C4-2B (cell line): ENCODE measurements at regions not wholly inside any gene's neighbourhood (a gene's known extent, or its start where the extent isn't known, plus 50 kb on each side); places are given as distances from the start of the nearest gene placed in this dataset.

ENCODE experiments used
- H3K27ac ChIP-seq: fragments of 450-650 bp; 2 replicates; pipeline ENCODE4 v1.5.1; 2017
- ZFX ChIP-seq: fragments of 450-650 bp; IDR thresholded peaks from 2 replicates; pipeline ENCODE4 v1.6.1; 2017
- TF ChIP-seq, protein P1 (sequence below): fragments of 450-650 bp; conservative IDR thresholded peaks from 2 replicates; pipeline ENCODE4 v1.5.1; 2017; ENCODE audit warnings: mild to moderate bottlenecking

DNA sequence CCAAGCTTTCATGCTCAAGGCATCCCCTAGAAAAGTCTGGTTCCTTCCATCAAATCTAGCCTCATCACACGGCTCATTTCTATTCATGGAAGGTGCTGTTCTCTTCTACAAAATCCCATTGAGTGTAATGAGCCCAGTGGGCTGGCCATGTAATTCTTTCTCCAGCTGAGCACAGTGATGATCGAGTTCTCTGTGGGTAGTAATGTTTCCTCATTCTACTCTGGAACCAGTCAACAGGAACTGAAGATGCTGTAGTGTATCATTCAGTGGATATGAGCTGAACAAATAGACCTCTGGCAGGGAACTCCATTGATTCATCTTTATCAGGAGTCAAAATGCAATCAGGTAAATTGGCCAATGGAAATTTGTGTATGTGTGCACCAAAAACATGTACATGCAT, 149.2 kb downstream of the LRRC70 start:
- no peak for TF ChIP-seq ZFX
- TF ChIP-seq, protein P1, sequence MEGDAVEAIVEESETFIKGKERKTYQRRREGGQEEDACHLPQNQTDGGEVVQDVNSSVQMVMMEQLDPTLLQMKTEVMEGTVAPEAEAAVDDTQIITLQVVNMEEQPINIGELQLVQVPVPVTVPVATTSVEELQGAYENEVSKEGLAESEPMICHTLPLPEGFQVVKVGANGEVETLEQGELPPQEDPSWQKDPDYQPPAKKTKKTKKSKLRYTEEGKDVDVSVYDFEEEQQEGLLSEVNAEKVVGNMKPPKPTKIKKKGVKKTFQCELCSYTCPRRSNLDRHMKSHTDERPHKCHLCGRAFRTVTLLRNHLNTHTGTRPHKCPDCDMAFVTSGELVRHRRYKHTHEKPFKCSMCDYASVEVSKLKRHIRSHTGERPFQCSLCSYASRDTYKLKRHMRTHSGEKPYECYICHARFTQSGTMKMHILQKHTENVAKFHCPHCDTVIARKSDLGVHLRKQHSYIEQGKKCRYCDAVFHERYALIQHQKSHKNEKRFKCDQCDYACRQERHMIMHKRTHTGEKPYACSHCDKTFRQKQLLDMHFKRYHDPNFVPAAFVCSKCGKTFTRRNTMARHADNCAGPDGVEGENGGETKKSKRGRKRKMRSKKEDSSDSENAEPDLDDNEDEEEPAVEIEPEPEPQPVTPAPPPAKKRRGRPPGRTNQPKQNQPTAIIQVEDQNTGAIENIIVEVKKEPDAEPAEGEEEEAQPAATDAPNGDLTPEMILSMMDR: no peak
- no peak overlapping the region for H3K27ac ChIP-seq

DNA sequence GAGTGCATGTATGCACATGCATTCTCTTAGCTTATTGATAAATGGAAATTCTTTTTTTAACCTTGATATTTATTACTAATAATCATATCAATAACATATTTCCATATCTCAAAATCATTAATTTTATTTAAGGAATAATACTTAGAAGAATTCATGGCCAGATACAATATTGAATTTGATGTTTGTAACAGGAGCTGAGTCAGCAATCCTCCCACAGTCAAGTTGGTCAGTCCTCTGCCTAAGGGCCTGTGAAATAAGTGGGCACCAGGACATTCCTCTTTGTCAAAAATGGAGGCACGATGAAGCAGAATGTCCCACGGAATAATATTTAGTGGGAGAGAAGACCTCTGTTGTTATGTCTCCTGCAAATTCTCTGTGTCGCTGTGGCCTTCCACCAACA, 148.6 kb downstream of the LRRC70 start:
- no peak overlapping the region for H3K27ac ChIP-seq
- TF ChIP-seq, protein P1: no peak
- TF ChIP-seq ZFX: no peak

DNA sequence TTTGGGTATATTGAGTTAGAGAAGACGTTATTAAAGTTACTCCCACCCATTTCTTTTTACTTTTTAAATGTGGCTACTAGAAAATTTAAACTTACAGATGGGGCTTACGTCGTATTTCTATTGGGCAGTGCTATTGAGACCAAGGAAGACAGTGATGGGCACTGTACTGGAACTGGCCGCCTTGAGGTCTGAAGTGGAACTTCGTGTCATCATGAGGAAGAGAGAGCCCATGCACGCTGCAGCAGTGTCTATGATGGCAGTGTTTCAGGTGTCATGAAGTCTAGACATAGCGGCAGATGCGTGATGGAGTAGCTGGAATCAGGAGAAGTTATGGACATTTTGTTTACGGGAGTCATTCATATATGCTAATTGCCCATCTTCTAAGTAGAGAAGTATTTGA, 143.7 kb downstream of the LRRC70 start:
- TF ChIP-seq, protein P1: peak; percentile 27
- no peak for TF ChIP-seq ZFX

DNA sequence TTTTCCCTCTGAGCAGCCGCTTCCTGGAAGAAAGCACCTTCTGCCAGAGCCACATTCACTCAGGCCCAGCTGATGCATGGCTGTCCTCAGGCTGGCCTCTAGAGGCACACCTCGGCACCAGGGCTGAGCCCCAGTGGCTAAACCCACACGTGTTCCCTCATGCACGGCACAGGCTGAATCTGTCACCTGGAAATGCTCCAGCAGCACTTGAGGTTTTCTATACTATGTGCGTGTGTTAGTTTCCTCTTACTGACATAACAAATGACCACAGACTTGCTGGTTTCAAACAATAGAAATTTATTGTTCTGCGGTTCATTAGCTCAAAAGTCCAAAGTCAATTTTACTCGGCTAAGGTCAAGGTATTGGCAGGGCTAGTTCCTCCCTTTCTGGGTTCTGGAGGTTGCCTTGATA, 141.4 kb downstream of the LRRC70 start:
- TF ChIP-seq ZFX: no peak
- TF ChIP-seq, protein P1: peak; percentile 62
- H3K27ac ChIP-seq: no peak overlapping the region

More for the DNA sequence above, 143.7 kb downstream of the LRRC70 start:
- no peak overlapping the region for H3K27ac ChIP-seq

DNA sequence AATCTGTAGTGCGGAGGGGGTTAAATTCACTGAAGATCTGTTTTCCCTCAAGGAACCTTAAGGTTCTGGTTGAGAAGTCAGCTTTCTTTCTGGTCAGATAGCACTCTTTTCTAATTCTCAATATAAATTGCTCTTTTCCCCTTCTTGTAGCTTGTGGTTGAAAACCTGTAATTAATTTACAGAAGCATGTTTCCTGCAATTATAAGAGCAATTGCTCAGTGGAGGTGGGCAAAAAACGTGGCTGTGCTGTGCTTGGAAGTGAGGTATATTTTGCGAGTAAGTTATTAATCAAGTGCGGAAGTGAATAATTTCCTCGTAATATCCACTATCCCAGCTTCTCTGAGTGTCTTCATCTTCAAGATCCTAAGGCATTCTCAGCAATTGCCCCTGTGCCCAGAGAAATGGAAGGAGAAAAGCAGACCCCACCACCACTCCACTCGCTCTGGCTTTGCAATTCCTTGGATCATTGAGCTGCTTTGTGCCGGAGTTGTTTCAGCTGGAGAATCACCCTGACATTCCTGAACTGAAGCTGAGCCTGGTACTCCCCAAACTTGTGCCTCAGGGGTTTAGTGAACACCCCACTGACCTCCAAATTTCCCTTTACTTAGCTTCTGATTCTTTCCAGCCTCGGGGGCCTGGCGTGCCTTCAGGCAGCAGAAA, 140.6 kb downstream of the LRRC70 start:
- no peak overlapping the region for H3K27ac ChIP-seq
- TF ChIP-seq, protein P1: no peak
- no peak for TF ChIP-seq ZFX

DNA sequence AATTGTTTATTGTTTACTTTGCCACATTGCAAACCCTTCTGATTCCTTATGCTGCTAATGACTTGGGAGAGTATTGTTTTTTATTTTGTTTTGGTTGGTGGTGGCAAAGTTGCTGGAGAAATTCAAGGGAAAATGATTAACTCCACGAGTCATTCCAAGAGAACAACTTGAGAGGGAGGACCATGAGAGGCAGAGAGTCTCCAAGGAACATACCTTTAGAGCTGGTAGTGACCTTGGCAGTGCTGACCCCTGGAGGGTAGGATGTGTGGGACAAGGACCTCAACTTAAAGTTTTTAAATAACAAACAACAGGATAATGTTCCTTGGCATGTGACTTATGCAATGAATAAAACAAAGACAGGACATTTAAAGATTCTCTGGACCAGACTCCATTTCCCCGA, 139.7 kb downstream of the LRRC70 start:
- TF ChIP-seq, protein P1: peak; percentile 16
- no peak for TF ChIP-seq ZFX
- H3K27ac ChIP-seq: no peak overlapping the region

DNA sequence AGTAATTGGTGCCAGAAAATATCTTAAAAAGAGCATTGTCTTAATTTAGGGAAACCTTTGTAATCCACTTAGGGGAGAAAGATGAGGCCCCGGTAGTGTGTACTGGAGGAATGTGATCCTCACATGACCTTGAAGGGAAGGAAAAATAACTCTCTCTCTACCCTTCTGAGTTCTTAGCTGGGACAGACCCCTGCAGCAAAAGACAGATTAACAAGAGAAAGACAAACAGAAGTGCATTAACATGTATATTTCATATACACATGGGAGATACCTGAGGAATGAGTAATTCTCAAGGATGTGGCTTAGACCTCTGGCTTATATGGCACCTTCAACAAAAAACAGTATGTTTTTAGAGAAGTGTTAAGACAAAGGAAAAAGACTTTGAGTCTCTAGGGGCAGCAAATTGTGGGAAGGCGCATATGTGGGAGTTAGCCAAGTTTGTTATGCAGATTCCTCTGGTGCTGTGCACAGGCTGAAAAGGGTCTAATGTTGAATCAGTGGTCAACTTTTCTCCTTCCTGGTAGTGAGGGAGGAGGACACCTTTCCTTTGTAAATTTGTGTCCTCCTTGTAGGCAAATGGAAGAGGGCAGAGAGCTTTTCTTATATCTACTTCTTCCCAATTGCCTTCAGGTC, 138.8 kb downstream of the LRRC70 start:
- H3K27ac ChIP-seq: no peak overlapping the region
- TF ChIP-seq, protein P1: no peak
- TF ChIP-seq ZFX: no peak
